ENCODE measurements at regions not wholly inside any gene's neighbourhood (a gene's known extent, or its start where the extent isn't known, plus 50 kb on each side); places are given as distances from the start of the nearest gene placed in this dataset.

- DNase-seq (ENCODE audit: low spot score): no peak
- TF ChIP-seq CTCF (IDR thresholded peaks at IDR 0.05; ENCODE audit: borderline replicate concordance, control extremely low read depth, extremely low read depth, insufficient read depth, missing control alignments): no peak
- in situ Hi-C loops (cut with MboI; ENCODE audit: low sequenced_read_pairs, unreplicated experiment): no loop called here
Observed at GRCh38 chr6:170177772-170178560, 112.9 kb downstream of the DLL1 start.

- no peak for TF ChIP-seq CTCF (IDR thresholded peaks at IDR 0.05; ENCODE audit: borderline replicate concordance, control extremely low read depth, extremely low read depth, insufficient read depth, missing control alignments)
- in situ Hi-C loops (cut with MboI; ENCODE audit: low sequenced_read_pairs, unreplicated experiment): no loop called here
- DNase-seq (ENCODE audit: low spot score): no peak
Observed at GRCh38 chr6:170176898-170177771, 113.7 kb downstream of the DLL1 start.

- DNase-seq (ENCODE audit: low spot score): no peak
- TF ChIP-seq CTCF (IDR thresholded peaks at IDR 0.05; ENCODE audit: borderline replicate concordance, control extremely low read depth, extremely low read depth, insufficient read depth, missing control alignments): no peak
- in situ Hi-C loops (cut with MboI; ENCODE audit: low sequenced_read_pairs, unreplicated experiment): no loop called here
Observed at GRCh38 chr6:170176136-170176897, 114.6 kb downstream of the DLL1 start.

GRCh38 chr6:170175644-170176135, 115.2 kb downstream of the DLL1 start:
- TF ChIP-seq CTCF (IDR thresholded peaks at IDR 0.05; ENCODE audit: borderline replicate concordance, control extremely low read depth, extremely low read depth, insufficient read depth, missing control alignments): no peak
- DNase-seq (ENCODE audit: low spot score): no peak
- in situ Hi-C loops (cut with MboI; ENCODE audit: low sequenced_read_pairs, unreplicated experiment): no loop called here

- no peak for TF ChIP-seq CTCF (IDR thresholded peaks at IDR 0.05; ENCODE audit: borderline replicate concordance, control extremely low read depth, extremely low read depth, insufficient read depth, missing control alignments)
- in situ Hi-C loops (cut with MboI; ENCODE audit: low sequenced_read_pairs, unreplicated experiment): no loop called here
- DNase-seq (ENCODE audit: low spot score): no peak
Observed at GRCh38 chr6:170174771-170175643, 115.9 kb downstream of the DLL1 start.
